HG02938 (cell line): ENCODE measurements at regions not wholly inside any gene's neighbourhood (a gene's known extent, or its start where the extent isn't known, plus 50 kb on each side); places are given as distances from the start of the nearest gene placed in this dataset.
A peak's percentile ranks its signal among the peaks of the same experiment; 100 is the strongest.
"Not testable (repeated sequence)": the region's sequence is repeated elsewhere in the genome, so short reads cannot be mapped to it uniquely, and the experiment has no call there.

Source experiments
- ATAC-seq: cut with Tn5 transposase; IDR thresholded peaks from one replicate; pipeline ENCODE4 v1.9.1; 2021; ENCODE audit warnings: mild to moderate bottlenecking, moderate library complexity; ENCODE audit not compliant: unreplicated experiment

GRCh38 chr10:63833411-63834060, 312.3 kb downstream of the REEP3 start:
- no peak for ATAC-seq

- no peak for ATAC-seq
Measured at GRCh38 chr10:63836666-63837442, 315.7 kb downstream of the REEP3 start.

GRCh38 chr10:63841761-63842160, 320.6 kb downstream of the REEP3 start:
- no peak for ATAC-seq

- no peak for ATAC-seq
Measured at GRCh38 chr10:63843107-63843506, 321.9 kb downstream of the REEP3 start.

- ATAC-seq: not testable (repeated sequence)
Measured at GRCh38 chr10:63848871-63849270, 327.7 kb downstream of the REEP3 start.

- no peak for ATAC-seq
Measured at GRCh38 chr10:63862860-63863259, 341.7 kb downstream of the REEP3 start.

- no peak for ATAC-seq
Measured at GRCh38 chr10:63865210-63865609, 344.0 kb downstream of the REEP3 start.

- ATAC-seq: peak; percentile 74
Measured at GRCh38 chr10:63866075-63866746, 345.0 kb downstream of the REEP3 start.

GRCh38 chr10:63866747-63867140, 345.5 kb downstream of the REEP3 start:
- peak; percentile 62 for ATAC-seq

- ATAC-seq: no peak
Measured at GRCh38 chr10:63878428-63878827, 357.2 kb downstream of the REEP3 start.

GRCh38 chr10:63883861-63884260, 362.7 kb downstream of the REEP3 start:
- ATAC-seq: no peak

- ATAC-seq: no peak
Measured at GRCh38 chr10:63884426-63884825, 363.2 kb downstream of the REEP3 start.

GRCh38 chr10:63885156-63885555, 364.0 kb downstream of the REEP3 start:
- no peak for ATAC-seq

- ATAC-seq: no peak
Measured at GRCh38 chr10:63886281-63887022, 365.3 kb downstream of the REEP3 start.

GRCh38 chr10:63887023-63887589, 365.9 kb downstream of the REEP3 start:
- ATAC-seq: no peak

- ATAC-seq: no peak
Measured at GRCh38 chr10:63887600-63888370, 366.6 kb downstream of the REEP3 start.

GRCh38 chr10:63889803-63890202, 368.6 kb downstream of the REEP3 start:
- no peak for ATAC-seq

GRCh38 chr10:63896992-63897391, 375.8 kb downstream of the REEP3 start:
- no peak for ATAC-seq

- ATAC-seq: no peak
Measured at GRCh38 chr10:63899673-63900300, 378.6 kb downstream of the REEP3 start.

- peak; percentile 59 for ATAC-seq
Measured at GRCh38 chr10:63901228-63901627, 380.0 kb downstream of the REEP3 start.
